ENCODE measurements at regions not wholly inside any gene's neighbourhood (a gene's known extent, or its start where the extent isn't known, plus 50 kb on each side); places are given as distances from the start of the nearest gene placed in this dataset.

- TF ChIP-seq RAD51 (IDR thresholded peaks at IDR 0.05; ENCODE audit: borderline replicate concordance) (no peak), GLI4 (CRISPR knock-in tag; IDR thresholded peaks at IDR 0.05; ENCODE audit: borderline replicate concordance) (no peak), TBP (CRISPR knock-in tag; IDR thresholded peaks at IDR 0.05) (no peak), ZFYVE20 (CRISPR knock-in tag; IDR thresholded peaks at IDR 0.05; ENCODE audit: borderline replicate concordance, low read depth) (no peak), ZNF781 (CRISPR knock-in tag; IDR thresholded peaks at IDR 0.05; ENCODE audit: borderline replicate concordance, not compliant biosample characterization) (peak; percentile 47), CSRNP1 (CRISPR knock-in tag; IDR thresholded peaks at IDR 0.05) (no peak), DMTF1 (CRISPR knock-in tag; IDR thresholded peaks at IDR 0.05) (no peak), HOXA7 (CRISPR knock-in tag; IDR thresholded peaks at IDR 0.05) (no peak), PRDM4 (CRISPR knock-in tag; IDR thresholded peaks at IDR 0.05; ENCODE audit: borderline replicate concordance) (no peak), ZNF782 (CRISPR knock-in tag; IDR thresholded peaks at IDR 0.05; ENCODE audit: borderline replicate concordance) (no peak), UBTF (CRISPR knock-in tag; IDR thresholded peaks at IDR 0.05) (no peak), SRSF4 (IDR thresholded peaks at IDR 0.05; ENCODE audit: low read depth, low read length, poor library complexity, severe bottlenecking) (no peak)
Observed at GRCh38 chr20:48377940-48378339, 449.9 kb downstream of the PREX1 start (continued).
